ENCODE measurements at regions not wholly inside any gene's neighbourhood (a gene's known extent, or its start where the extent isn't known, plus 50 kb on each side); places are given as distances from the start of the nearest gene placed in this dataset.

- TF ChIP-seq CTCF (IDR thresholded peaks at IDR 0.05) (no peak), EP300 (IDR thresholded peaks at IDR 0.05) (no peak), POLR2A (IDR thresholded peaks at IDR 0.05) (no peak)
Measured at GRCh38 chr9:24011009-24011717, 185.1 kb upstream of the ELAVL2 start.

Measured in ovary (tissue), 3 donors.